HUDEP-2 (cell line): ENCODE measurements at regions not wholly inside any gene's neighbourhood (a gene's known extent, or its start where the extent isn't known, plus 50 kb on each side); places are given as distances from the start of the nearest gene placed in this dataset.
A peak's percentile ranks its signal among the peaks of the same experiment; 100 is the strongest.
"Not testable (repeated sequence)": the region's sequence is repeated elsewhere in the genome, so short reads cannot be mapped to it uniquely, and the experiment has no call there.

Experiments
- DNase-seq, 76 experiments: peaks; one replicate each; lab custom pipeline; 2025; ENCODE audit not compliant: unreplicated experiment in 76 of 76; lab: John Stamatoyannopoulos, UW

DNA sequence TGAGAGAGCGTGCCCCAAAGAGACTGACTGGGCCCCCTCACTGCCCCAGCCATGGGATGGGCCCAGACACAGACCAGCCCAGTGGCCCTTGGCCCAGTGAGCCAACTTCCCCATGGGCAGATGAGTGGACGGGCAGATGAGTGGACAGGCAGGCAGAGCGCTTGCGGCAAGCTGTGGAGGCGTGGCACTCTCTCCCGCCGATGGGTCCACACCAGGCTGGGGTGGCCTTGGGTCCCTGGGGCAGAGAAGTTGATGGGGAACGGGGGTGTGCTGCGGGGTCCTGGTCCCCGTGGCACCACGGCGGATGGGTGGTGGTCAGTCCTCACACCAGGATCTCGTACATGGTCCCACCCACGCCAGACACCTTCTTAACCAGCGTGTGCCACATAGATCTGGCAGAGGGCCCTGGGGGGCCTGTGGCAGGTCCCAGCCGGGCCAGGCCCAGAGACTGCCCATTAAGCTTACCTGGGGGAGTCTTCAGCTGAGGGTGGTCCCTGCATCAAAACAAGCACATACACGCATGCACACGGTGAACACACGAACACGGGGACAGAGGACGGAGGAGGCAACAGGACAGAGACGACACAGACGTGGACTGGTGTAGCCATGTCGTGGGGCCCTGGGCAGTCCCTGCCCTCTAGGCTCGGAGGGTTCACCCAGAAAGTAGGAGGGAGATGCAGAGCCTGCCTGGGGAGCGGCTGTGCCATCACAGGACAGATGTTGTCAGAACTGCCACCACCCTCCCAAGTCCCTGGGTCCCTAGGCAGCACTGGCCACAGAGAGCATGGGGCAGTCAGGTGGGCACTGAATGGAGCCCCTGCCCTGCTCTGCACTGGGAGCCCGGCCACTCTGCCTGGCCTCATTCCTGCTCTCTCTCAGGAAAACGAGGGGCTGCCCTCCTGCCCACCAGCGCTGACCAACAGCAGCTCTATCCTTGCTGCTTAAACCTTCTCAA is 182.2 kb downstream of the IGLL1 start:
- DNase-seq = no peak

DNA sequence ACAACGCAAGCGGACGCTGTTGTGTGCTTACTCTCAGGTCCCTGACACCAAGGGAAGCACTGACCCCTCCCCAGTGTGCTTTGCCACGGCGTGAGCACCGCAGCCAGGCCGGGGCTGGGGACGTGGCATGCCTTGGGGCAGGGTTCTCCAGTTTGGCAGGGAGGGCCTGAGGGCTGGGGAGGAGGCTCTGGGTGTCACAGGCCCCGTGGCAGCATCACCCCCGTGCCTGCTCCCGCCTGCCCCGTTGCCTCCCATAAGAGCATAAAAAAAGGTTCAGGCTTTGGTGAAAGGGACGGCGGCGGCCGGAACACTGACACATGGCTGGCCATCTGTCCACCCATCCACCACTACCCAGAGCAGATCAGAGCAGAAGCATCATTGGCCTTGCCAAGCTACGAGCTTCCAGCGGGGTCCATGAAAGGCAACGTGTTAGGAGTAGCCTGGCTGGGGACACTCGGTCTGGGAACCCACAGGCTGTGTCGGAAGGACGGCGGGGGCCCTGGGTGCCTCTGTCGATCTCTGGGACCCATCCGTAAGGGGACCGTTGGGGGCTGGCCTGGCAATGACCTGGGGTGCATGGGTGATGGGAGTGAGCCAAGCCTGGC is 183.0 kb downstream of the IGLL1 start:
- DNase-seq = no peak

DNA sequence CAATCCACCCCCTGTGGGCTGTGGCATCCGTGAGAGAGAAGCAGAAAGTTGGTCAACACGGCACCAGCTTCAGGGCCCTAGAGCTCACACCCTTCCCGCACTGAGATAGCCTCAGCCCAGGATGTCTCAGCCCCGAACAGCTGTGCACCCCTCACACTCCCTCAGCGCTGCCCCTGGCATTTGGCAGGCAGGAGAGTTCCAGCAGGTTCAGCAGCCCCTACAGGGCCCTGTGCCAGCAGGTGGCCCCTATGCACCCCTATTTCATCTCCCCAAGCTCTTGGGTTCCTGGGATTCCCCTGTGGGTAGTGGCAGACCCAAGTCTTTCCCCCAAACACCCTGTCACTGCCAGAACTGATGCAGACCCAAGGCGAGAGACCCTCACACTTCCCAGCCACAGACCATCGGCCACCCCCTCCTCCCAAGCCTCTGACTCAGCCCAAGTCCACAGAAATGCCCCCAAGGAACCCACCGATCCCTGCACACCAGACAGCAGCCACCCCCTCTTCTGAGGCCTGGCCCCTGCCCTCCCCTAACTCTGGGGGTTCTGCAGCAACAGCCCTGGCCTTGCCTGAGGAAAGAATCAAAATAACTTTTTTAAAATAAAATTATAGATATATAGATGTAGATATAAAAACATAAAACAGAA is 183.6 kb downstream of the IGLL1 start:
- DNase-seq = no peak

- no peak for DNase-seq
Measured at GRCh38 chr22:23395530-23396361, 184.3 kb downstream of the IGLL1 start.

DNA sequence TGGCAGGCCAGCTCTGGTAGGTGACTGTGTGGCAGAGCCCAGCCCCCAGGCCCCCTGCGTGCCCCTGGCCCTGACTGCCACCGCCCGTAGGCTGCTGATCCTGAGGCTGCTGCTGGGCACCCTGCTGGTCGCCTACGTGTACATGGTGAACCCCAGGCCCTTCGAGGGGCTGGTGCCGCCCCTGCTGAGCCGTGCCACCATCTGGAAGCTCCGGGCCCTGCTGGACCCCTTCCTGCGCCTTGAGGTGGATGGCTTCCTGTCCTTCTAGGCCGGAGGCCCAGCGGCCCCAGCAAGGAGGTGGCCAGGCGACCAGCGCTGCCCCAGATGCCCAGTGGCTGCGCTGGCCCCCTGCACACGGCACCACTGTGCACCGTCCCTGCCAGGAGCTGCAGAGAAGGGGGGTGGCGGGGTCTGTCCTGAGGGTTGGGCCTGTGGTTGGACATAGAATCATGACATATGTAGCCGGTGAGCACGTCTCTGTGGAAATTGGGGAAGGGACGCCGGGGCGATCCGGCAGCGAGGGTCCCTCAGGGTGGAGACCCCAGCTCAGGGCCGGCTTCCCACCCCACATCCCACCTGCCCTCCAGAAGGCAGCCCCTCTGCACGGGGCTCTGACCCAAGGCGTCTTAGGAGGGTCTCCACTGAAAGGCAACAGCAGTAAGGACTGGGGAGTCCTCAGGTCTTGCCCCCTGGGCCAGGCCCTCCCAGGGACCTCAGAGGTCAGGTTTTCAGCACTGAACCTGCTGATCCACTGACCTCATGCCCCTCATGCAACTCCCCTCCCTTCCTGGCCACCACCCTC is 185.4 kb downstream of the IGLL1 start:
- DNase-seq = no peak

DNA sequence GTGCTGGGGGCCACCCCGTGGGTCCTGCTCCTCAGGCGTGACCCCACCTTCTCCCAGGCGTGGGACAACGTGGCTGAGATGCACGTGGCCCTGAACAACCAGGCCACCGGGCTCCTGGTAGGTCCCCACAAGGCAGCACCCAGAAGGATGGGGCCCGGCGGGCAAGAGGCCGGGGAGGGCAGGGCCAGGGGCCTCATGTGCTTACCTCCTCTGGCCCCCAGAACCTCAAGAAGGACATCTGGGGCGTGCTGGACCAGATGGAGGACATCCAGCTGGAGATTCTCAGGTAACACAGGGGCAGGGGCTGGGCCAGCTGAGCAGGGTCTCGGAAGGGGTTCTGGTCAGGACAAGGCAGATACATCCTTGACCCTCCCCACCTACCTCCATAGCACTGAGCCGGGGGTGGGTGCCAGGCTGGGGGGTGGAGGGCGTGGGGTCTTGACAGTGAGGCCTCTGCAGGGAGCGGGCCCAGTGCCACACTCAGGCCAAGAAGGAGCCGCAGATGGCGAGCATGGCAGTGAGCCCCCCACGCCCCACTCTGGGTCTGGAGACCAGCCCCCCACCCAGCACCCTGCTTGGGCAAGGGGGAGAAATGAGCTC is 186.3 kb downstream of the IGLL1 start:
- DNase-seq = no peak

DNA sequence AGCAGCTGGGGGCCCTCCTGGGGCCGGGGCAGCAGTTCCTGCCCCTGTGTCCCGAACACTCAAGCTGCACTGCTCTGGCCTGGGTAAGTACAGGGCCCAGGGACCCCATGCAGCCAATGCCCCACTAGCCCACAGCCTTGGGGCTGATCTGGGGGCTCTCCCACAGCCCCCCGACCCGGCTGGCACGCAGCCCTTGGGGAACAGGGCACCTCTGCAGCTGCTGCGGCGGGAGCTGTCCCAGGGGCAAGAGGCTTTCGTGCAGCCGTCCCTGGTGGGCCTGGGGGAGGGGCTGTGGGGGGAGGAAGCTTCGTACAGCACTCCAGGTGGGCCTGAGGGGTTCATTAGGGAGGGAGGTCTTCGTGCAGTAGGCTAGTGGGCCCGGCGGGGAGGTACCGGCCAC is 186.9 kb downstream of the IGLL1 start:
- DNase-seq = not testable (repeated sequence)

DNA sequence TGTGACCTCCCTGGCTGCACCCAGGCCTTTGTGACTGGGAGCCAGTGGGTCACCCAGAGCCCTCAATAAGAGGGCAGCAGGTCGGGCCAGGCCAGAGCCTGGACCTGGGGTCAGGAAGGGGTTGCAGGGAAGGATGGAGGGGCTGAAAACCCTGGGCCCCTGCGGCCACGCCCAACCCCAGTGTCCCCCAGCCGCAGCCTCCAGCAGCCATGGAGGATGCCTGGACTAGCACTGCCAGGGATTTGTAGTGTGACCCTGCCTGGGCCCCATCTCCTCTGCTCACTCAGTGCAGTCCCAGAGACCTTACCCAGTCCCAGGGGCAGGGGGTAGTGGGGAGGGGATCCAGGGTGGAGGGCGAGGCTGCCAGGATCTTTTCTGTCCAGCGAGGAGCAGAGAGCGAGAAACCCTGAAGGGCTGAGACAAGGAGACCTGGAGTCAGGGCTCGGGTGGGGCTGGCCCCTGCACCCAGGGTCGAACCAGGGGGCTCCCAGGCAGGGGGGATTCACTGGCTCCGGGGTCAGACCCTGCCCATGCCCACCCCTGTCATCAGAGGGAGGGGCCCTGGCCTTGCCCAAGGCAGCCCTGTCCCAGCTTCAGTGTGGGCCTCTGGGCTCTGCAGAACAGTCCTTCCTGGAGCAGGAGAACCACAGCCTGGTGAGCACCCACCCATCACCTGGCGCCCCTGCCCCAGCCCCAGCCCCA is 187.5 kb downstream of the IGLL1 start:
- no peak for DNase-seq

- DNase-seq = no peak
Measured at GRCh38 chr22:23391022-23391421, 189.1 kb downstream of the IGLL1 start.

DNA sequence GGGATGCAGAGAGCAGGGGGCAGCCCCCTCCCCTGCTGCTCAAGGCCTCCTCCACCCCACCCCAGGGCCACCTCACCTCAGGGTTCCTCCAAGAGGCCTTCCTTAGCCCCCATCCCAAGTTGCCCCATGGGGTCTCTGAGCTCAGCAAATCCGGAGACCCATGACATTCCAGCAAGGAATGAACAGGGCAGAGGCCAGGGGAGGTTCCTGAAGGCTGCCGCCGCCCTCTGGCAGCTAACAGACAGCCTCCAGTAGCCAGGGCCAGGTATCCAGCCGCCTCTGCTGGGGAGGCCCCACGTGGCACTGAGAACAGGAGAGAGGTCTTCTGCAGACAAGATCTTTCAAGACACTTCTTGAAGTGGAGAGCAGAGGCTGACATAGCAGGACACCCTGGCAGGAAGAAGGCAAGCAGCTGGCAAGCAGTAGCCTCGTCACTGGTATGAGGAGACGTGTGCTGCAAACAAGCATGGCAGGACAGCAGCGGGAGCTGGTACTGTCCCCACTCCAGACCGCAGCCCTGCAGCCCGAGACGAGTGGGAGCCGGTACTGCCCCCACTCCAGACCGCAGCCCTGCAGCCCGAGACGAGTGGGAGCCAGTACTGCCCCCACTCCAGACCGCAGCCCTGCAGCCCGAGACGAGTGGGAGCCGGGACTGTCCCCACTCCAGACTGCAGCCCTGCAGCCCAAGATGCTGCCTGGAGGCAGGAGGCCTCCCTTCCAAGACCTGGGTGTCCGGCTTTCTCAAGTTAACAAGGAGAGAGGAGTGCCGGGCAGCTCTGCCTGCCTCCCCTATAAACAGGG is 190.6 kb downstream of the IGLL1 start:
- no peak for DNase-seq

- DNase-seq = no peak
Measured at GRCh38 chr22:23388517-23388890, 191.6 kb downstream of the IGLL1 start.

- no peak for DNase-seq
Measured at GRCh38 chr22:23387827-23388516, 192.1 kb downstream of the IGLL1 start.

- DNase-seq = no peak
Measured at GRCh38 chr22:23386822-23387580, 193.1 kb downstream of the IGLL1 start.

DNA sequence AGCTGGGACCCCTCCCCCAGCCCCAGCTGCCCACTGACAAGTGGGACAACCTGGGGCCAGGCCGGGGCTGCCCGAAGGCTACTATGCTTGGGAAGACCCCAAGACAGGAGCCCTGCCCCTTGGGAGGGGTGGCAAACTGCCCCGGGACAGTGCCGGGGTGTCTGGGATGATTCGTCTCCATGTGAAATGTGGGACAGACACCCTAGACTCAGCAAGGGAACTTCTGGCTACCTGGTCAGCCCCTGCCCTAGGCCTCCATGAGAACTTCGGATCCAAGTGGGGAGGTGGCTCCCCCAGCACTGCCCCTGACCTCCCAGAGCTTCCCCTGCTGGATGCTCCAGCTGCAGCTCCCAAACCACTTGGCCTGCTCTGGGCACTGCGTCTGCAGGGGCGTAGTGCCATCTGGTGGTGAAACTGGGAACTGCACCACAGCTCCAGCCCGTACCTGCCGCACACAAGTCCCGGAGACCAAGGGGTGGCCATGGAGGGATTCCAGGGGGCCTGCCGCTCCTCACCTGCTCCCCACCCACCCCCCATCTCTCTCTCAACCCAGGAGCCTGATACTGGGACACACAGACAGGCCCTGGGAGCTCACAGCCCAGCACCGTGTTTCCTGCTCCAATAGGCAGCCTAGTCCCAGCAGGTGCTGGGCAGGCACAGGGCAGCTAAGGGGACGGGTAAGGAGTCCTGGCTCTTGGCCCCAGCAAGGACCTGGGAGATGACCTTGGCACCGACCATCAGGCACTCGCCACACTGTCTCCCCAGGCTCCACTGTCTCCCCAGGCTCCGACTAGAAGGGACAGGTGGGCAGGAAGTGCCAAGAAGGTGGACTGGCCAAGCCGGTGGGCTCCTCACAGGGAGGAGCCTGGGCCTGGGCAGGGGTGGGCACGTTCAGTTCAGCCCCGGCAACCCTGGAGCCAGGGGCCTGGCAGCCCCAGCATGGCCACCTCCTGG is 194.1 kb downstream of the IGLL1 start:
- peak in 65 of 76 experiments; percentile 2 to 81 (median 55) for DNase-seq

- no peak for DNase-seq
Measured at GRCh38 chr22:23384923-23385677, 195.0 kb downstream of the IGLL1 start.
